ENCODE measurements at regions not wholly inside any gene's neighbourhood (a gene's known extent, or its start where the extent isn't known, plus 50 kb on each side); places are given as distances from the start of the nearest gene placed in this dataset.
A peak's percentile ranks its signal among the peaks of the same experiment; 100 is the strongest.

- Histone ChIP-seq H3K27ac (ENCODE audit: insufficient read depth in 1 of 2, low read depth in 1 of 2, low read length in 2 of 2, poor library complexity in 1 of 2, severe bottlenecking in 2 of 2) (no peak overlapping the region), H3K36me3 (ENCODE audit: control insufficient read depth in 4 of 4, insufficient read depth in 4 of 4, low read length in 3 of 4) (no peaks in the 10 kb centered on the region), H3K9me3 (ENCODE audit: control extremely low read depth in 1 of 5, control insufficient read depth in 4 of 5, insufficient read depth in 2 of 5, low read depth in 1 of 5, low read length in 4 of 5) (no peaks in the 10 kb centered on the region), H3K4me1 (ENCODE audit: control extremely low read depth in 1 of 4, control insufficient read depth in 4 of 4, insufficient read depth in 4 of 4, low read length in 3 of 4) (no peaks in the 10 kb centered on the region), H3K27me3 (replicated peaks in 2 of 5; ENCODE audit: control insufficient read depth in 4 of 5, insufficient read depth in 5 of 5, low read length in 4 of 5) (peaks cover 0 to under 1% (median 0%) of the 10 kb centered on the region in 5 experiments), H3K4me3 (ENCODE audit: control insufficient read depth in 1 of 7, extremely low read depth in 1 of 7, insufficient read depth in 4 of 7, low read depth in 2 of 7, low read length in 6 of 7) (no peak overlapping the region)
- DNase-seq: no peak
- WGBS (ENCODE audit: insufficient coverage): no CpG with 5 or more reads among the region's 1 CpG
- ChIA-PET CTCF (no interaction called here), POLR2A (no interaction called here)
Observed at GRCh38 chr12:58564721-58565120, 355.6 kb downstream of the LRIG3 start.

GRCh38 chr12:58566599-58566998 lies 353.7 kb downstream of the LRIG3 start:
- Histone ChIP-seq H3K27ac (ENCODE audit: insufficient read depth in 1 of 2, low read depth in 1 of 2, low read length in 2 of 2, poor library complexity in 1 of 2, severe bottlenecking in 2 of 2) (no peak overlapping the region), H3K27me3 (replicated peaks in 2 of 5; ENCODE audit: control insufficient read depth in 4 of 5, insufficient read depth in 5 of 5, low read length in 4 of 5) (no peaks in the 10 kb centered on the region), H3K9me3 (ENCODE audit: control extremely low read depth in 1 of 5, control insufficient read depth in 4 of 5, insufficient read depth in 2 of 5, low read depth in 1 of 5, low read length in 4 of 5) (no peaks in the 10 kb centered on the region), H3K4me3 (ENCODE audit: control insufficient read depth in 1 of 7, extremely low read depth in 1 of 7, insufficient read depth in 4 of 7, low read depth in 2 of 7, low read length in 6 of 7) (no peak overlapping the region), H3K36me3 (ENCODE audit: control insufficient read depth in 4 of 4, insufficient read depth in 4 of 4, low read length in 3 of 4) (no peaks in the 10 kb centered on the region), H3K4me1 (ENCODE audit: control extremely low read depth in 1 of 4, control insufficient read depth in 4 of 4, insufficient read depth in 4 of 4, low read length in 3 of 4) (no peaks in the 10 kb centered on the region)
- CTCF ChIA-PET: no interaction called here
- WGBS (ENCODE audit: insufficient coverage): 100% methylated on average over 2 of the region's 3 CpGs
- POLR2A ChIA-PET: no interaction called here
- DNase-seq: no peak

- WGBS (ENCODE audit: insufficient coverage): 100% methylated on average over 1 of the region's 1 CpG
- Histone ChIP-seq H3K9me3 (ENCODE audit: control extremely low read depth in 1 of 5, control insufficient read depth in 4 of 5, insufficient read depth in 2 of 5, low read depth in 1 of 5, low read length in 4 of 5) (no peaks in the 10 kb centered on the region), H3K27ac (ENCODE audit: insufficient read depth in 1 of 2, low read depth in 1 of 2, low read length in 2 of 2, poor library complexity in 1 of 2, severe bottlenecking in 2 of 2) (no peak overlapping the region), H3K27me3 (replicated peaks in 2 of 5; ENCODE audit: control insufficient read depth in 4 of 5, insufficient read depth in 5 of 5, low read length in 4 of 5) (no peaks in the 10 kb centered on the region), H3K4me1 (ENCODE audit: control extremely low read depth in 1 of 4, control insufficient read depth in 4 of 4, insufficient read depth in 4 of 4, low read length in 3 of 4) (no peaks in the 10 kb centered on the region), H3K4me3 (ENCODE audit: control insufficient read depth in 1 of 7, extremely low read depth in 1 of 7, insufficient read depth in 4 of 7, low read depth in 2 of 7, low read length in 6 of 7) (no peak overlapping the region), H3K36me3 (ENCODE audit: control insufficient read depth in 4 of 4, insufficient read depth in 4 of 4, low read length in 3 of 4) (no peaks in the 10 kb centered on the region)
- POLR2A ChIA-PET: no interaction called here
- DNase-seq: no peak
- CTCF ChIA-PET: no interaction called here
Observed at GRCh38 chr12:58567189-58567588, 353.1 kb downstream of the LRIG3 start.

GRCh38 chr12:58570411-58570810 lies 349.9 kb downstream of the LRIG3 start:
- H3K4me3 ChIP-seq (ENCODE audit: control insufficient read depth in 1 of 7, extremely low read depth in 1 of 7, insufficient read depth in 4 of 7, low read depth in 2 of 7, low read length in 6 of 7): no peak overlapping the region
- no peak for DNase-seq
- no peak overlapping the region for H3K27ac ChIP-seq (ENCODE audit: insufficient read depth in 1 of 2, low read depth in 1 of 2, low read length in 2 of 2, poor library complexity in 1 of 2, severe bottlenecking in 2 of 2)
- H3K9me3 ChIP-seq (ENCODE audit: control extremely low read depth in 1 of 5, control insufficient read depth in 4 of 5, insufficient read depth in 2 of 5, low read depth in 1 of 5, low read length in 4 of 5): no peaks in the 10 kb centered on the region
- WGBS (ENCODE audit: insufficient coverage): no CpG with 5 or more reads among the region's 1 CpG
- H3K36me3 ChIP-seq (ENCODE audit: control insufficient read depth in 4 of 4, insufficient read depth in 4 of 4, low read length in 3 of 4): no peaks in the 10 kb centered on the region
- CTCF ChIA-PET: no interaction called here
- POLR2A ChIA-PET: no interaction called here
- H3K4me1 ChIP-seq (ENCODE audit: control extremely low read depth in 1 of 4, control insufficient read depth in 4 of 4, insufficient read depth in 4 of 4, low read length in 3 of 4): no peaks in the 10 kb centered on the region
- H3K27me3 ChIP-seq (replicated peaks in 2 of 5; ENCODE audit: control insufficient read depth in 4 of 5, insufficient read depth in 5 of 5, low read length in 4 of 5): no peaks in the 10 kb centered on the region

GRCh38 chr12:58575256-58575655 lies 345.0 kb downstream of the LRIG3 start:
- H3K27ac ChIP-seq (ENCODE audit: insufficient read depth in 1 of 2, low read depth in 1 of 2, low read length in 2 of 2, poor library complexity in 1 of 2, severe bottlenecking in 2 of 2): no peak overlapping the region
- no peaks in the 10 kb centered on the region for H3K36me3 ChIP-seq (ENCODE audit: control insufficient read depth in 4 of 4, insufficient read depth in 4 of 4, low read length in 3 of 4)
- no peak overlapping the region for H3K4me3 ChIP-seq (ENCODE audit: control insufficient read depth in 1 of 7, extremely low read depth in 1 of 7, insufficient read depth in 4 of 7, low read depth in 2 of 7, low read length in 6 of 7)
- H3K27me3 ChIP-seq (replicated peaks in 2 of 5; ENCODE audit: control insufficient read depth in 4 of 5, insufficient read depth in 5 of 5, low read length in 4 of 5): no peaks in the 10 kb centered on the region
- 75% methylated on average over 5 of the region's 5 CpGs for WGBS (ENCODE audit: insufficient coverage)
- peak in 2 of 3 donors; percentile 49 to 68 for DNase-seq
- CTCF ChIA-PET: no interaction called here
- no peaks in the 10 kb centered on the region for H3K4me1 ChIP-seq (ENCODE audit: control extremely low read depth in 1 of 4, control insufficient read depth in 4 of 4, insufficient read depth in 4 of 4, low read length in 3 of 4)
- no peaks in the 10 kb centered on the region for H3K9me3 ChIP-seq (ENCODE audit: control extremely low read depth in 1 of 5, control insufficient read depth in 4 of 5, insufficient read depth in 2 of 5, low read depth in 1 of 5, low read length in 4 of 5)
- POLR2A ChIA-PET: no interaction called here

GRCh38 chr12:58576081-58576480 lies 344.2 kb downstream of the LRIG3 start:
- Histone ChIP-seq H3K4me1 (ENCODE audit: control extremely low read depth in 1 of 4, control insufficient read depth in 4 of 4, insufficient read depth in 4 of 4, low read length in 3 of 4) (no peaks in the 10 kb centered on the region), H3K27ac (ENCODE audit: insufficient read depth in 1 of 2, low read depth in 1 of 2, low read length in 2 of 2, poor library complexity in 1 of 2, severe bottlenecking in 2 of 2) (no peak overlapping the region), H3K4me3 (ENCODE audit: control insufficient read depth in 1 of 7, extremely low read depth in 1 of 7, insufficient read depth in 4 of 7, low read depth in 2 of 7, low read length in 6 of 7) (no peak overlapping the region), H3K36me3 (ENCODE audit: control insufficient read depth in 4 of 4, insufficient read depth in 4 of 4, low read length in 3 of 4) (no peaks in the 10 kb centered on the region), H3K27me3 (replicated peaks in 2 of 5; ENCODE audit: control insufficient read depth in 4 of 5, insufficient read depth in 5 of 5, low read length in 4 of 5) (no peaks in the 10 kb centered on the region), H3K9me3 (ENCODE audit: control extremely low read depth in 1 of 5, control insufficient read depth in 4 of 5, insufficient read depth in 2 of 5, low read depth in 1 of 5, low read length in 4 of 5) (no peaks in the 10 kb centered on the region)
- POLR2A ChIA-PET: no interaction called here
- WGBS (ENCODE audit: insufficient coverage): 89% methylated on average over 3 of the region's 5 CpGs
- DNase-seq: no peak
- CTCF ChIA-PET: no interaction called here

- no peaks in the 10 kb centered on the region for H3K4me1 ChIP-seq (ENCODE audit: control extremely low read depth in 1 of 4, control insufficient read depth in 4 of 4, insufficient read depth in 4 of 4, low read length in 3 of 4)
- POLR2A ChIA-PET: no interaction called here
- H3K27ac ChIP-seq (ENCODE audit: insufficient read depth in 1 of 2, low read depth in 1 of 2, low read length in 2 of 2, poor library complexity in 1 of 2, severe bottlenecking in 2 of 2): no peak overlapping the region
- DNase-seq: no peak
- H3K27me3 ChIP-seq (replicated peaks in 2 of 5; ENCODE audit: control insufficient read depth in 4 of 5, insufficient read depth in 5 of 5, low read length in 4 of 5): no peaks in the 10 kb centered on the region
- WGBS (ENCODE audit: insufficient coverage): 100% methylated on average over 3 of the region's 5 CpGs
- H3K4me3 ChIP-seq (ENCODE audit: control insufficient read depth in 1 of 7, extremely low read depth in 1 of 7, insufficient read depth in 4 of 7, low read depth in 2 of 7, low read length in 6 of 7): no peak overlapping the region
- CTCF ChIA-PET: no interaction called here
- H3K36me3 ChIP-seq (ENCODE audit: control insufficient read depth in 4 of 4, insufficient read depth in 4 of 4, low read length in 3 of 4): no peaks in the 10 kb centered on the region
- no peaks in the 10 kb centered on the region for H3K9me3 ChIP-seq (ENCODE audit: control extremely low read depth in 1 of 5, control insufficient read depth in 4 of 5, insufficient read depth in 2 of 5, low read depth in 1 of 5, low read length in 4 of 5)
Observed at GRCh38 chr12:58576916-58577315, 343.4 kb downstream of the LRIG3 start.

GRCh38 chr12:58580095-58580494 lies 340.2 kb downstream of the LRIG3 start:
- no peak for DNase-seq
- 100% methylated on average over 1 of the region's 3 CpGs for whole genome bisulfite sequencing (ENCODE audit: insufficient coverage)
- H3K4me1 ChIP-seq (ENCODE audit: control extremely low read depth in 1 of 4, control insufficient read depth in 4 of 4, insufficient read depth in 4 of 4, low read length in 3 of 4): no peaks in the 10 kb centered on the region
- POLR2A ChIA-PET: no interaction called here
- CTCF ChIA-PET: no interaction called here
- H3K27ac ChIP-seq (ENCODE audit: insufficient read depth in 1 of 2, low read depth in 1 of 2, low read length in 2 of 2, poor library complexity in 1 of 2, severe bottlenecking in 2 of 2): no peak overlapping the region
- no peak overlapping the region for H3K4me3 ChIP-seq (ENCODE audit: control insufficient read depth in 1 of 7, extremely low read depth in 1 of 7, insufficient read depth in 4 of 7, low read depth in 2 of 7, low read length in 6 of 7)
- H3K36me3 ChIP-seq (ENCODE audit: control insufficient read depth in 4 of 4, insufficient read depth in 4 of 4, low read length in 3 of 4): no peaks in the 10 kb centered on the region
- no peaks in the 10 kb centered on the region for H3K9me3 ChIP-seq (ENCODE audit: control extremely low read depth in 1 of 5, control insufficient read depth in 4 of 5, insufficient read depth in 2 of 5, low read depth in 1 of 5, low read length in 4 of 5)
- no peaks in the 10 kb centered on the region for H3K27me3 ChIP-seq (replicated peaks in 2 of 5; ENCODE audit: control insufficient read depth in 4 of 5, insufficient read depth in 5 of 5, low read length in 4 of 5)
